ENCODE measurements at regions not wholly inside any gene's neighbourhood (a gene's known extent, or its start where the extent isn't known, plus 50 kb on each side); places are given as distances from the start of the nearest gene placed in this dataset.

DNA sequence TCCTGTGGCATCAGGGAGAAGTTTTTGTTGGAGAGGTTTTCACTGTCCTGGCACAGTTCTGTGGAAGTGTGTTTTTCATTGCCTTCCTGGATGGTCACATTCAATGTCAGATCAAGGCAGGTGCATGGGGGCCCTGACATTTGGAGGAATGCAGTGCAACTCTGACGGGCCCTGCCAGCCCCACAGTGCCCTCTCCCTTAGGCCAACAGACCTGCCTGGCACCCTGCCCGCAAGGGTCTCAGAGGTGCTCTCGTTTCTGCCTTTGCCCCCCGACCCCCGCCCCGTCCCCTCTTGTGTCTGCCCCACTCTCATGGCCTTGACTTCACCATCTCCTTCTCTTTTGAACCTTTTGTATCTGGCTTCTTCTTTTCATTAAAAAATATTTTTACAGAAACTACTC lies 257.2 kb upstream of the HDAC4 start:
- Histone ChIP-seq H3K27ac (ENCODE audit: extremely low read depth, low read depth, low read length) (no peak overlapping the region), H3K79me2 (ENCODE audit: control insufficient read depth, insufficient read depth, low read length) (no peaks in the 10 kb centered on the region), H3K4me3 (no peak overlapping the region), H3K9me1 (ENCODE audit: control insufficient read depth, insufficient read depth, low read length) (no peaks in the 10 kb centered on the region), H3K4me2 (ENCODE audit: insufficient read depth, low read length) (no peak overlapping the region), H3K9ac (ENCODE audit: insufficient read depth in 1 of 2, low read depth in 2 of 2, low read length in 2 of 2) (no peak overlapping the region), H3K36me3 (ENCODE audit: control insufficient read depth, insufficient read depth, low read length) (no peaks in the 10 kb centered on the region), H2AFZ (ENCODE audit: low read depth, low read length) (no peak overlapping the region), H3K4me1 (replicated peaks in 1 of 2; ENCODE audit: control insufficient read depth in 2 of 2, insufficient read depth in 2 of 2, low read length in 2 of 2) (peaks cover 0 to 5% of the 10 kb centered on the region in 2 experiments; a peak in 1 of 5 replicates), H3K9me3 (replicated peaks; ENCODE audit: control insufficient read depth, insufficient read depth, low read depth, low read length) (no peaks in the 10 kb centered on the region), H3K27me3 (ENCODE audit: control insufficient read depth in 2 of 2, insufficient read depth in 2 of 2, low read length in 2 of 2) (peaks cover 0 to 25% of the 10 kb centered on the region in 2 experiments; a peak in 3 of 5 replicates), H4K20me1 (replicated peaks; ENCODE audit: control insufficient read depth, insufficient read depth, low read length) (no peaks in the 10 kb centered on the region)
- intact Hi-C loops (cut with micrococcal nuclease): no loop called here
- ChIA-PET CTCF (ENCODE audit: low intra/inter-chr PET ratio) (no interaction called here), POLR2A (interaction anchor here (0.7 kb wide), 1 partner anchor 644 kb away, joined by 3 read pairs; no protein-coding TSS in a partner anchor)
- in situ Hi-C loops (cut with MboI): no loop called here
- BruUV-seq (replicated peaks): no TSS peak
- WGBS (ENCODE audit: insufficient coverage, low coverage, missing lambda C conversion rate): 0% methylated on average over 2 of the region's 6 CpGs
- ATAC-seq (no peak), FAIRE-seq (no peak), DNase-seq (ENCODE audit: extremely low read depth in 1 of 4, low spot score in 3 of 4) (no peak)
- TF ChIP-seq, protein P1, sequence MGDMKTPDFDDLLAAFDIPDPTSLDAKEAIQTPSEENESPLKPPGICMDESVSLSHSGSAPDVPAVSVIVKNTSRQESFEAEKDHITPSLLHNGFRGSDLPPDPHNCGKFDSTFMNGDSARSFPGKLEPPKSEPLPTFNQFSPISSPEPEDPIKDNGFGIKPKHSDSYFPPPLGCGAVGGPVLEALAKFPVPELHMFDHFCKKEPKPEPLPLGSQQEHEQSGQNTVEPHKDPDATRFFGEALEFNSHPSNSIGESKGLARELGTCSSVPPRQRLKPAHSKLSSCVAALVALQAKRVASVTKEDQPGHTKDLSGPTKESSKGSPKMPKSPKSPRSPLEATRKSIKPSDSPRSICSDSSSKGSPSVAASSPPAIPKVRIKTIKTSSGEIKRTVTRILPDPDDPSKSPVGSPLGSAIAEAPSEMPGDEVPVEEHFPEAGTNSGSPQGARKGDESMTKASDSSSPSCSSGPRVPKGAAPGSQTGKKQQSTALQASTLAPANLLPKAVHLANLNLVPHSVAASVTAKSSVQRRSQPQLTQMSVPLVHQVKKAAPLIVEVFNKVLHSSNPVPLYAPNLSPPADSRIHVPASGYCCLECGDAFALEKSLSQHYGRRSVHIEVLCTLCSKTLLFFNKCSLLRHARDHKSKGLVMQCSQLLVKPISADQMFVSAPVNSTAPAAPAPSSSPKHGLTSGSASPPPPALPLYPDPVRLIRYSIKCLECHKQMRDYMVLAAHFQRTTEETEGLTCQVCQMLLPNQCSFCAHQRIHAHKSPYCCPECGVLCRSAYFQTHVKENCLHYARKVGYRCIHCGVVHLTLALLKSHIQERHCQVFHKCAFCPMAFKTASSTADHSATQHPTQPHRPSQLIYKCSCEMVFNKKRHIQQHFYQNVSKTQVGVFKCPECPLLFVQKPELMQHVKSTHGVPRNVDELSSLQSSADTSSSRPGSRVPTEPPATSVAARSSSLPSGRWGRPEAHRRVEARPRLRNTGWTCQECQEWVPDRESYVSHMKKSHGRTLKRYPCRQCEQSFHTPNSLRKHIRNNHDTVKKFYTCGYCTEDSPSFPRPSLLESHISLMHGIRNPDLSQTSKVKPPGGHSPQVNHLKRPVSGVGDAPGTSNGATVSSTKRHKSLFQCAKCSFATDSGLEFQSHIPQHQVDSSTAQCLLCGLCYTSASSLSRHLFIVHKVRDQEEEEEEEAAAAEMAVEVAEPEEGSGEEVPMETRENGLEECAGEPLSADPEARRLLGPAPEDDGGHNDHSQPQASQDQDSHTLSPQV (IDR thresholded peaks at IDR 0.05): no peak
- TF ChIP-seq NCOA2 (IDR thresholded peaks at IDR 0.05; ENCODE audit: partially characterized antibody in 2 of 2) (no peak), NR2C1 (IDR thresholded peaks at IDR 0.05) (no peak), NR2C1 (tag; IDR thresholded peaks at IDR 0.05) (no peak), OTX1 (CRISPR knock-in tag; IDR thresholded peaks at IDR 0.05) (no peak), SRSF9 (IDR thresholded peaks at IDR 0.05; ENCODE audit: borderline replicate concordance, low read depth, low read length) (no peak), KDM4B (IDR thresholded peaks at IDR 0.05; ENCODE audit: borderline replicate concordance in 2 of 2, low read depth in 1 of 2) (no peak), CAMTA2 (CRISPR knock-in tag; conservative IDR thresholded peaks at IDR 0.05) (no peak), NCOR1 (IDR thresholded peaks at IDR 0.05) (no peak), RBBP5 (IDR thresholded peaks at IDR 0.05; ENCODE audit: borderline replicate concordance, insufficient read depth, low read length, poor library complexity, severe bottlenecking) (no peak), ZNF347 (CRISPR knock-in tag; IDR thresholded peaks at IDR 0.05; ENCODE audit: low read depth) (no peak), ERF (CRISPR knock-in tag; IDR thresholded peaks at IDR 0.05) (no peak), HDAC8 (tag; IDR thresholded peaks at IDR 0.05) (no peak), NUFIP1 (IDR thresholded peaks at IDR 0.05; ENCODE audit: partially characterized antibody) (no peak), TRIM24 (IDR thresholded peaks at IDR 0.05) (no peak), ZNF780A (CRISPR knock-in tag; IDR thresholded peaks at IDR 0.05) (no peak)
- TF ChIP-seq, protein P2, sequence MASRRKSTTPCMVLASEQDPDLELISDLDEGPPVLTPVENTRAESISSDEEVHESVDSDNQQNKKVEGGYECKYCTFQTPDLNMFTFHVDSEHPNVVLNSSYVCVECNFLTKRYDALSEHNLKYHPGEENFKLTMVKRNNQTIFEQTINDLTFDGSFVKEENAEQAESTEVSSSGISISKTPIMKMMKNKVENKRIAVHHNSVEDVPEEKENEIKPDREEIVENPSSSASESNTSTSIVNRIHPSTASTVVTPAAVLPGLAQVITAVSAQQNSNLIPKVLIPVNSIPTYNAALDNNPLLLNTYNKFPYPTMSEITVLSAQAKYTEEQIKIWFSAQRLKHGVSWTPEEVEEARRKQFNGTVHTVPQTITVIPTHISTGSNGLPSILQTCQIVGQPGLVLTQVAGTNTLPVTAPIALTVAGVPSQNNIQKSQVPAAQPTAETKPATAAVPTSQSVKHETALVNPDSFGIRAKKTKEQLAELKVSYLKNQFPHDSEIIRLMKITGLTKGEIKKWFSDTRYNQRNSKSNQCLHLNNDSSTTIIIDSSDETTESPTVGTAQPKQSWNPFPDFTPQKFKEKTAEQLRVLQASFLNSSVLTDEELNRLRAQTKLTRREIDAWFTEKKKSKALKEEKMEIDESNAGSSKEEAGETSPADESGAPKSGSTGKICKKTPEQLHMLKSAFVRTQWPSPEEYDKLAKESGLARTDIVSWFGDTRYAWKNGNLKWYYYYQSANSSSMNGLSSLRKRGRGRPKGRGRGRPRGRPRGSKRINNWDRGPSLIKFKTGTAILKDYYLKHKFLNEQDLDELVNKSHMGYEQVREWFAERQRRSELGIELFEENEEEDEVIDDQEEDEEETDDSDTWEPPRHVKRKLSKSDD (conservative IDR thresholded peaks at IDR 0.05; ENCODE audit: low read length): no peak
- TF ChIP-seq, protein P3, sequence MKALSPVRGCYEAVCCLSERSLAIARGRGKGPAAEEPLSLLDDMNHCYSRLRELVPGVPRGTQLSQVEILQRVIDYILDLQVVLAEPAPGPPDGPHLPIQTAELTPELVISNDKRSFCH (CRISPR knock-in tag; IDR thresholded peaks at IDR 0.05): no peak
- TF ChIP-seq, protein P3 (tag; IDR thresholded peaks at IDR 0.05): no peak
